Psoas muscle (tissue), 7 donors: ENCODE measurements at regions not wholly inside any gene's neighbourhood (a gene's known extent, or its start where the extent isn't known, plus 50 kb on each side); places are given as distances from the start of the nearest gene placed in this dataset.

ENCODE experiments used
- ATAC-seq, 4 donors: fragments of 200-7000 bp; cut with Tn5 transposase; one replicate each; pipeline ENCODE4 v1.9.1; 2020; ENCODE audit warnings: moderate library complexity in 3 of 4, mild to moderate bottlenecking in 2 of 4
- DNase-seq, 2 donors: peaks; one replicate each; pipeline ENCODE4 v3.0.0-alpha.2; 2020
- H3K27ac ChIP-seq: fragments of 200-600 bp; one replicate; pipeline ENCODE4 v1.8.0; 2022
- H3K27me3 ChIP-seq, 3 donors: fragments of 200-600 bp in 1 of 3; one replicate each; pipeline versions ENCODE4 v1.6.1 to v1.8.0; 2013 to 2022; ENCODE audit warnings: low read length in 2 of 3, mild to moderate bottlenecking in 2 of 3, moderate library complexity in 1 of 3; ENCODE audit not compliant: insufficient read depth in 3 of 3
- H3K36me3 ChIP-seq, 2 donors: fragments of 200-600 bp in 1 of 2; one replicate each; pipeline versions ENCODE4 v1.6.1 to v1.8.0; 2013 to 2022; ENCODE audit warnings: low read depth in 1 of 2, mild to moderate bottlenecking in 1 of 2, moderate library complexity in 1 of 2; ENCODE audit not compliant: insufficient read depth in 1 of 2
- H3K4me1 ChIP-seq: fragments of 200-600 bp; one replicate; pipeline ENCODE4 v1.8.0; 2022
- H3K4me3 ChIP-seq: fragments of 200-600 bp; one replicate; pipeline ENCODE4 v1.8.0; 2022; ENCODE audit warnings: mild to moderate bottlenecking
- H3K9me3 ChIP-seq: fragments of 200-600 bp; one replicate; pipeline ENCODE4 v1.8.0; 2022
- CTCF ChIP-seq: fragments of 200-600 bp; IDR thresholded peaks from one replicate; pipeline ENCODE4 v1.8.0; 2022; ENCODE audit warnings: antibody characterized with exemption
- WGBS, 3 donors: extraction: QIAGEN DNeasy Blood & Tissue Kit; methylation state at CpG; one replicate each; pipeline versions ENCODE4 v1.1.6 to v1.1.7; 2013; 5-methylcytosine and 5-hydroxymethylcytosine counted together
- intact Hi-C, 2 donors: fragments of 100-400 bp; cut with DNase I; formaldehyde crosslinking; loops; one replicate each; pipeline versions ENCODE4 v1.11.0 to v1.14.2; 2022
- donor health status: healthy with polysubstance abuse.
- donor health status: DM: no; HTN: no; CAD: no; lungs with moderate emphysema.
- donor health status: Bipolar disorder and iron deficiency.
- donor health status: healthy.
- donor health status: DM: yes; HTN: yes; CAD: no.
- donor health status: DM: no; HTN: no; CAD: no.
- donor health status: DM: yes; HTN: yes; CAD: no.

- WGBS, 3 donors, result 37 to 46% (median 40%) methylated on average over 13 of the region's 13 CpGs
- no peaks in the 10 kb centered on the region for H3K27me3 ChIP-seq
- no peak for TF ChIP-seq CTCF
- no peaks in the 10 kb centered on the region for H3K36me3 ChIP-seq
- no peak for ATAC-seq
- H3K9me3 ChIP-seq, result no peaks in the 10 kb centered on the region
- intact Hi-C loops, result no loop called here
- H3K4me1 ChIP-seq, result no peaks in the 10 kb centered on the region
- no peak for DNase-seq
- H3K4me3 ChIP-seq, result no peak overlapping the region
- no peak overlapping the region for H3K27ac ChIP-seq
These were observed 374.8 kb upstream of the AKR1E2 start for GRCh38 chr10:4450981-4451908.

GRCh38 chr10:4450169-4450568 lies 375.8 kb upstream of the AKR1E2 start:
- no peaks in the 10 kb centered on the region for H3K9me3 ChIP-seq
- no peak for TF ChIP-seq CTCF

GRCh38 chr10:4448030-4448429 lies 378.0 kb upstream of the AKR1E2 start:
- intact Hi-C loops, result no loop called here
- Histone ChIP-seq H3K4me3 (no peak overlapping the region), H3K4me1 (no peaks in the 10 kb centered on the region), H3K9me3 (peaks cover 12% of the 10 kb centered on the region), H3K36me3 (no peaks in the 10 kb centered on the region), H3K27ac (no peak overlapping the region), H3K27me3 (no peaks in the 10 kb centered on the region)
- DNase-seq, result no peak
- TF ChIP-seq CTCF, result no peak
- ATAC-seq, result no peak
- WGBS, 3 donors, result 42 to 74% (median 54%) methylated on average over 1 of the region's 1 CpG

More at GRCh38 chr10:4450169-4450568, 375.8 kb upstream of the AKR1E2 start:
- no peak overlapping the region for H3K4me3 ChIP-seq
- no peaks in the 10 kb centered on the region for H3K36me3 ChIP-seq
- no peak for ATAC-seq
- no peak for DNase-seq
- intact Hi-C loops, result no loop called here
- H3K4me1 ChIP-seq, result no peaks in the 10 kb centered on the region
- no peaks in the 10 kb centered on the region for H3K27me3 ChIP-seq
- H3K27ac ChIP-seq, result no peak overlapping the region
- 95 to 98% (median 98%) methylated on average over 5 of the region's 5 CpGs for WGBS, 3 donors

- TF ChIP-seq CTCF, result no peak
- H3K36me3 ChIP-seq, result no peaks in the 10 kb centered on the region
- intact Hi-C loops, result no loop called here
- H3K9me3 ChIP-seq, result peaks cover 20% of the 10 kb centered on the region
- H3K27me3 ChIP-seq, result no peaks in the 10 kb centered on the region
- DNase-seq, result no peak
- no peak overlapping the region for H3K4me3 ChIP-seq
- ATAC-seq, result no peak
- no peaks in the 10 kb centered on the region for H3K4me1 ChIP-seq
- 87 to 95% (median 93%) methylated on average over 1 of the region's 1 CpG for WGBS, 3 donors
- no peak overlapping the region for H3K27ac ChIP-seq
These were observed 382.6 kb upstream of the AKR1E2 start for GRCh38 chr10:4443419-4443818.

- DNase-seq, result no peak
- Histone ChIP-seq H3K9me3 (peaks cover 20% of the 10 kb centered on the region), H3K36me3 (no peaks in the 10 kb centered on the region), H3K4me3 (no peak overlapping the region), H3K4me1 (no peaks in the 10 kb centered on the region), H3K27ac (no peak overlapping the region), H3K27me3 (no peaks in the 10 kb centered on the region)
- intact Hi-C loops, result no loop called here
- WGBS, 3 donors, result 89 to 92% (median 90%) methylated on average over 4 of the region's 4 CpGs
- TF ChIP-seq CTCF, result no peak
- no peak for ATAC-seq
These were observed 383.7 kb upstream of the AKR1E2 start for GRCh38 chr10:4442296-4442695.
